Panc1 (cell line): ENCODE measurements at regions not wholly inside any gene's neighbourhood (a gene's known extent, or its start where the extent isn't known, plus 50 kb on each side); places are given as distances from the start of the nearest gene placed in this dataset.

Experiments used
- ATAC-seq: fragments of 200-7000 bp; cut with Tn5 transposase; 2 replicates; pipeline ENCODE4 v1.9.1; 2020; ENCODE audit warnings: mild to moderate bottlenecking, moderate library complexity
- BruUV-seq: library from RNA; stranded (reverse); fragments of 400-500 nt; replicated peaks from 2 replicates; lab custom pipeline; 2021; lab: Mats Ljungman, UMichigan
- CTCF ChIA-PET: fragments of 300-600 bp; sonication (Branson Sonifier 250); formaldehyde crosslinking; loops from one replicate; lab custom pipeline; 2022; ENCODE audit warnings: antibody characterized with exemption; lab: Charles Lee
- POLR2A ChIA-PET: fragments of 300-600 bp; sonication (Branson Sonifier 250); formaldehyde crosslinking; loops from one replicate; lab custom pipeline; 2022; ENCODE audit warnings: antibody characterized with exemption; lab: Charles Lee
- DNase-seq: peaks from one replicate; pipeline ENCODE4 v3.0.0-alpha.2; 2010; ENCODE audit warnings: low read depth, low spot score
- H3K27ac ChIP-seq: 2 replicates; pipeline ENCODE4 v1.5.1; 2011; ENCODE audit warnings: mild to moderate bottlenecking, low read length, inconsistent platforms
- H3K27me3 ChIP-seq: fragments of 200-500 bp; sonication (Bioruptor generic); 2 replicates; pipeline ENCODE4 v1.6.0; 2014; ENCODE audit warnings: low read length, inconsistent platforms; ENCODE audit not compliant: control insufficient read depth, insufficient read depth
- H3K36me3 ChIP-seq: fragments of 200-500 bp; sonication (Bioruptor generic); 2 replicates; pipeline ENCODE4 v1.5.1; 2014; ENCODE audit warnings: inconsistent platforms, mild to moderate bottlenecking, low read length, moderate library complexity; ENCODE audit not compliant: control insufficient read depth, insufficient read depth
- H3K4me1 ChIP-seq: 2 replicates; pipeline ENCODE4 v1.5.1; 2011; ENCODE audit warnings: inconsistent platforms, mild to moderate bottlenecking, low read length, moderate library complexity; ENCODE audit not compliant: control insufficient read depth, insufficient read depth
- H3K4me3 ChIP-seq, 2 experiments: 2 replicates each; pipeline ENCODE4 v1.5.1; 2011 to 2012; ENCODE audit warnings: low read depth in 2 of 2, low read length in 2 of 2, mild to moderate bottlenecking in 2 of 2, inconsistent platforms in 1 of 2, moderate library complexity in 1 of 2
- H3K9me3 ChIP-seq: fragments of 200-500 bp; sonication (Bioruptor generic); 2 replicates; pipeline ENCODE4 v1.5.1; 2014; ENCODE audit warnings: low read depth, mild to moderate bottlenecking, inconsistent platforms, low read length, moderate library complexity; ENCODE audit not compliant: control insufficient read depth, insufficient read depth
- CTCF ChIP-seq: fragments of 450-650 bp; IDR thresholded peaks from 2 replicates; pipeline ENCODE4 v1.5.1; 2017; ENCODE audit warnings: mild to moderate bottlenecking
- POLR2AphosphoS5 ChIP-seq: IDR thresholded peaks from 2 replicates; pipeline ENCODE4 v1.6.1; 2012; ENCODE audit warnings: mild to moderate bottlenecking, low read depth, low read length, moderate library complexity
- SIN3A ChIP-seq: IDR thresholded peaks from 2 replicates; pipeline ENCODE4 v1.6.1; 2012; ENCODE audit warnings: low read depth, mild to moderate bottlenecking, low read length, moderate library complexity, borderline replicate concordance; ENCODE audit not compliant: insufficient read depth
- TCF7L2 ChIP-seq: IDR thresholded peaks from 2 replicates; pipeline ENCODE4 v1.6.1; 2011; ENCODE audit warnings: mild to moderate bottlenecking, low read depth, low read length, inconsistent platforms
- in situ Hi-C: cut with HindIII; loops from 2 replicates; pipeline ENCODE4 v1.10.0; 2016; ENCODE audit warnings: low sequenced_read_pairs, low pct_unique_long_range_greater_than_20kb
- intact Hi-C: fragments of 100-400 bp; cut with micrococcal nuclease; formaldehyde crosslinking; loops from one replicate; pipeline ENCODE4 v1.10.0; 2022; ENCODE audit not compliant: unreplicated experiment
- TF ChIP-seq, protein P1 (sequence below), 2 experiments: IDR thresholded peaks; 2 replicates each; pipeline ENCODE4 v1.6.1; 2011 to 2012; ENCODE audit warnings: low read depth in 2 of 2, control low read depth in 1 of 2, low read length in 1 of 2, mild to moderate bottlenecking in 1 of 2, moderate library complexity in 1 of 2; ENCODE audit not compliant: insufficient read depth in 1 of 2

DNA sequence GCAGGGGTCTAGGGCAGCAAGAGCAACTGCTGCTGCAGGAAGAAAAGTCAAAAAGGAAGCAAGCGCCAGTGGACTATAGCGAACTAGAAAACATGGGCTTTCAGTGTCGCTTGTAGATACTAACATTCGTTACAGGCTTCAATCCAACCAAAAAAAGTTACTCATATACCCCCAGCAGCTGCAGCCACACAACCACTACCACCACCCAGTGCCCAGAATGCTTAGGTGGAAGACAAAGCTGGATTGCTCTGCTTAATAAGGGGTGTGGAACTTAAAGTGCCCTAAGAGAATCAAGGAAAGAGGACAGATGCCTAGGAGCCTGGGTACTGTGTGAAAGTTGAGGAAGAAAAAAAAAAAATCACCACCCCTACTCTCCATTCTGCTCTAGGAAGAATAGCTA lies 203.6 kb downstream of the ELAVL2 start:
- Histone ChIP-seq H3K4me3 (no peak overlapping the region), H3K4me1 (no peaks in the 10 kb centered on the region), H3K9me3 (no peaks in the 10 kb centered on the region), H3K36me3 (no peaks in the 10 kb centered on the region), H3K27me3 (no peaks in the 10 kb centered on the region), H3K27ac (no peak overlapping the region)
- CTCF ChIA-PET, result no interaction called here
- POLR2A ChIA-PET, result no interaction called here
- BruUV-seq, result no TSS peak
- ATAC-seq (no peak), DNase-seq (no peak)
- intact Hi-C loops, result no loop called here
- in situ Hi-C loops, result no loop called here
- no peak for TF ChIP-seq SIN3A
- no peak for TF ChIP-seq TCF7L2
- TF ChIP-seq, protein P1, sequence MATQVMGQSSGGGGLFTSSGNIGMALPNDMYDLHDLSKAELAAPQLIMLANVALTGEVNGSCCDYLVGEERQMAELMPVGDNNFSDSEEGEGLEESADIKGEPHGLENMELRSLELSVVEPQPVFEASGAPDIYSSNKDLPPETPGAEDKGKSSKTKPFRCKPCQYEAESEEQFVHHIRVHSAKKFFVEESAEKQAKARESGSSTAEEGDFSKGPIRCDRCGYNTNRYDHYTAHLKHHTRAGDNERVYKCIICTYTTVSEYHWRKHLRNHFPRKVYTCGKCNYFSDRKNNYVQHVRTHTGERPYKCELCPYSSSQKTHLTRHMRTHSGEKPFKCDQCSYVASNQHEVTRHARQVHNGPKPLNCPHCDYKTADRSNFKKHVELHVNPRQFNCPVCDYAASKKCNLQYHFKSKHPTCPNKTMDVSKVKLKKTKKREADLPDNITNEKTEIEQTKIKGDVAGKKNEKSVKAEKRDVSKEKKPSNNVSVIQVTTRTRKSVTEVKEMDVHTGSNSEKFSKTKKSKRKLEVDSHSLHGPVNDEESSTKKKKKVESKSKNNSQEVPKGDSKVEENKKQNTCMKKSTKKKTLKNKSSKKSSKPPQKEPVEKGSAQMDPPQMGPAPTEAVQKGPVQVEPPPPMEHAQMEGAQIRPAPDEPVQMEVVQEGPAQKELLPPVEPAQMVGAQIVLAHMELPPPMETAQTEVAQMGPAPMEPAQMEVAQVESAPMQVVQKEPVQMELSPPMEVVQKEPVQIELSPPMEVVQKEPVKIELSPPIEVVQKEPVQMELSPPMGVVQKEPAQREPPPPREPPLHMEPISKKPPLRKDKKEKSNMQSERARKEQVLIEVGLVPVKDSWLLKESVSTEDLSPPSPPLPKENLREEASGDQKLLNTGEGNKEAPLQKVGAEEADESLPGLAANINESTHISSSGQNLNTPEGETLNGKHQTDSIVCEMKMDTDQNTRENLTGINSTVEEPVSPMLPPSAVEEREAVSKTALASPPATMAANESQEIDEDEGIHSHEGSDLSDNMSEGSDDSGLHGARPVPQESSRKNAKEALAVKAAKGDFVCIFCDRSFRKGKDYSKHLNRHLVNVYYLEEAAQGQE (IDR thresholded peaks at IDR 0.05; ENCODE audit: insufficient read depth in 1 of 2, low read depth in 2 of 2, low read length in 1 of 2), result no peak
- TF ChIP-seq CTCF, result no peak
- TF ChIP-seq POLR2AphosphoS5, result no peak

DNA sequence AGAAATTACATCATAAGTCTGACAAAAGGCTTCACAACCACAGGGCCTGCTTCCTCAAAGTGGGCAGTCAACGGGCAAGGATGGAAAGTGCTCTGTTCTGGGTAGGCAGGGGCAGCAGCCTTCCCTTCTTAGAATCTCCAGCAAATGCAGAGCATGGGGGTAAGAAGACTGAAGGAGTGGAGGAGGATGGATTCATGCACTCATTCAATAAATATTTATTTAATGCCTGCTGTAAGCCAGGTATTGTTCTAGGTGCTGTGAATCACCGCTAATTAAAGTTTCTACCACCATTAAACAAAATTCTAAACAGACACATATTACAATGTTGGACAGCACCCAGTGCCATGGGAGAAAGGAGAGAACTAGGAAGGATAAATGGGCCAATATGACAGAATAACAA lies 195.6 kb downstream of the ELAVL2 start:
- no peak overlapping the region for H3K27ac ChIP-seq
- no peaks in the 10 kb centered on the region for H3K36me3 ChIP-seq
- in situ Hi-C loops (no loop called here), intact Hi-C loops (no loop called here)
- TF ChIP-seq SIN3A (no peak), TCF7L2 (no peak), POLR2AphosphoS5 (no peak), CTCF (no peak)
- TF ChIP-seq, protein P1 (IDR thresholded peaks at IDR 0.05; ENCODE audit: insufficient read depth in 1 of 2, low read depth in 2 of 2, low read length in 1 of 2), result no peak
- H3K4me3 ChIP-seq, result no peak overlapping the region
- H3K27me3 ChIP-seq, result no peaks in the 10 kb centered on the region
- CTCF ChIA-PET, result no interaction called here
- POLR2A ChIA-PET, result no interaction called here
- no peak for ATAC-seq
- DNase-seq, result no peak
- no peaks in the 10 kb centered on the region for H3K9me3 ChIP-seq
- BruUV-seq, result no TSS peak
- H3K4me1 ChIP-seq, result no peaks in the 10 kb centered on the region
